ENCODE measurements at regions not wholly inside any gene's neighbourhood (a gene's known extent, or its start where the extent isn't known, plus 50 kb on each side); places are given as distances from the start of the nearest gene placed in this dataset.
"Not testable (repeated sequence)": the region's sequence is repeated elsewhere in the genome, so short reads cannot be mapped to it uniquely, and the experiment has no call there.

DNA sequence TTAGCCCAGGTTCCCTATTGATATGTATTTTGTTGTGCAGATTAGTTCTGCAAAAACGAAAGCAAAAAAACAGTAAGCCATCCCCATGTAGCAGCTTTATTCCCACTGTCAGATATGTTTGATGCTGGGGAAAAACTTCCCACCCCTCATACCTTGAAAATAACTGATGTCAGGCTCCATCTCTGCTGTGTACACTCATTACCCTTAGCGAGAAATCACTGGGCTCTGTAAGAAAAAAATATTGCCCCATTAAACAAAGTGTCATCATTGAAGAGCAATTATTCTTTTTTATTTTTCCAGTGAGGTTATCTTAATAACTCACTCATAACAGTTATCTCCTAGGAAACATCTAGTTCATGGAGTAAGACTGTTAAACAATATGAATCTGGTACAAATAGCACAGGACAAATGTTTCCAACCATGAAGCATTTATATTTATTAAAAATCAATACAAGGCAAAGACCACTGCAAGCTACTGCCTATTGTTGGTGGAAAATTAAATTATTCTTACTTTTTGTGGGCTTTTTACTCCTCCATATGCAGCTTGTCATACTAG, 268.8 kb downstream of the LMBRD1 start:
- TF ChIP-seq, protein P1, sequence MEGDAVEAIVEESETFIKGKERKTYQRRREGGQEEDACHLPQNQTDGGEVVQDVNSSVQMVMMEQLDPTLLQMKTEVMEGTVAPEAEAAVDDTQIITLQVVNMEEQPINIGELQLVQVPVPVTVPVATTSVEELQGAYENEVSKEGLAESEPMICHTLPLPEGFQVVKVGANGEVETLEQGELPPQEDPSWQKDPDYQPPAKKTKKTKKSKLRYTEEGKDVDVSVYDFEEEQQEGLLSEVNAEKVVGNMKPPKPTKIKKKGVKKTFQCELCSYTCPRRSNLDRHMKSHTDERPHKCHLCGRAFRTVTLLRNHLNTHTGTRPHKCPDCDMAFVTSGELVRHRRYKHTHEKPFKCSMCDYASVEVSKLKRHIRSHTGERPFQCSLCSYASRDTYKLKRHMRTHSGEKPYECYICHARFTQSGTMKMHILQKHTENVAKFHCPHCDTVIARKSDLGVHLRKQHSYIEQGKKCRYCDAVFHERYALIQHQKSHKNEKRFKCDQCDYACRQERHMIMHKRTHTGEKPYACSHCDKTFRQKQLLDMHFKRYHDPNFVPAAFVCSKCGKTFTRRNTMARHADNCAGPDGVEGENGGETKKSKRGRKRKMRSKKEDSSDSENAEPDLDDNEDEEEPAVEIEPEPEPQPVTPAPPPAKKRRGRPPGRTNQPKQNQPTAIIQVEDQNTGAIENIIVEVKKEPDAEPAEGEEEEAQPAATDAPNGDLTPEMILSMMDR (IDR thresholded peaks at IDR 0.05; ENCODE audit: low read depth, low read length): no peak
- DNase-seq (ENCODE audit: low read depth, low spot score): no peak
- no peak overlapping the region for H3K4me3 ChIP-seq (ENCODE audit: low read depth, low read length)
- in situ Hi-C loops (cut with HindIII; ENCODE audit: low sequenced_read_pairs): no loop called here

DNA sequence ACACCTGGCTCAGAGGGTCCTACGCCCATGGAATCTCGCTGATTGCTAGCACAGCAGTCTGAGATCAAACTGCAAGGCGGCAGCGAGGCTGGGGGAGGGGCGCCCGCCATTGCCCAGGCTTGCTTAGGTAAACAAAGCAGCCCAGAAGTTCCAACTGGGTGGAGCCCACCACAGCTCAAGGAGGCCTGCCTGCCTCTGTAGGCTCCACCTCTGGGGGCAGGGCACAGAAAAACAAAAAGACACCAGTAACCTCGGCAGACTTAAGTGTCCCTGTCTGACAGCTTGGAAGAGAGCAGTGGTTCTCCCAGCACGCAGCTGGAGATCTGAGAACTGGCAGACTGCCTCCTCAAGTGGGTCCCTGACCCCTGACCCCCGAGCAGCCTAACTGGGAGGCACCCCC, 281.3 kb downstream of the LMBRD1 start:
- DNase-seq (ENCODE audit: low read depth, low spot score); in situ Hi-C loops (cut with HindIII; ENCODE audit: low sequenced_read_pairs); H3K4me3 ChIP-seq (ENCODE audit: low read depth, low read length): not testable (repeated sequence)

DNA sequence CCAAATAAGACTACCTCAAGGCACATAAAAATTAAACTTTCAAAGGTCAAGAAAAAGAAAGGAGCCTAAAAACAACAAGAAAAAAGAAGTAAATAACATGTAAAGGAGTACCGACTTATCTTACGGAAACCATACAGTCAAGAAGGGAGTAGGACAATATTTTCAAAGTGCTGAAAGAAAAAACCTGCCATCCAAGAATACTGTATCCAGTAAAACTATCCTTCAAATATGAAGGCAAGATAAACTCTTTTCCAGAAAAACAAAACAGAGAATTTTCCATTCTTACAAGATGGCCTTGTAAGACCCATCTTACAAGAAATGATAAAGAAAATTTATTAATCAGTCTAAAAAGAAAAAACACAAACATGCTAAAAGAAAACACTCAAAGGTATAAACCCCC, 302.2 kb downstream of the LMBRD1 start:
- TF ChIP-seq, protein P1 (IDR thresholded peaks at IDR 0.05; ENCODE audit: low read depth, low read length): no peak
- DNase-seq (ENCODE audit: low read depth, low spot score): no peak
- no peak overlapping the region for H3K4me3 ChIP-seq (ENCODE audit: low read depth, low read length)
- in situ Hi-C loops (cut with HindIII; ENCODE audit: low sequenced_read_pairs): no loop called here

DNA sequence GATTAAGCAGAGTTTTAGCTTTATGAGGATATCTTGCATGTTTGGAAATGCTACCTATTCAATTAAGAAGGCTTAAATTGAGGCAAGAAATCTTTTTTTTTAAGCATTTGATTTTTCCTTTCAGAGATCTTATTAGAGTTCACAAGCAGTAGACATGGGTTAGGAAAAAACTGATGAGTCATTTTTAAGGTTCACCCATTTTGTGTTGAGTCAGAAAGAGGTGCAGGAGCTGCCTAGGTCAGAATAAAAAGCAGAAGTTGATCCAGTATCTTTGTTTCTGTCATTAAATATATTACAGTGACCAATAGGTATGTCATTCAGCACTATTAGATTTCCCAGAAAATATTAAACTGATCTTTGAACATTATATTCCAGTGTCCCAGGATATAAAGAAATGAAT, 306.8 kb downstream of the LMBRD1 start:
- DNase-seq (ENCODE audit: low read depth, low spot score): no peak
- H3K4me3 ChIP-seq (ENCODE audit: low read depth, low read length): no peak overlapping the region
- in situ Hi-C loops (cut with HindIII; ENCODE audit: low sequenced_read_pairs): no loop called here
- TF ChIP-seq, protein P1 (IDR thresholded peaks at IDR 0.05; ENCODE audit: low read depth, low read length): no peak

DNA sequence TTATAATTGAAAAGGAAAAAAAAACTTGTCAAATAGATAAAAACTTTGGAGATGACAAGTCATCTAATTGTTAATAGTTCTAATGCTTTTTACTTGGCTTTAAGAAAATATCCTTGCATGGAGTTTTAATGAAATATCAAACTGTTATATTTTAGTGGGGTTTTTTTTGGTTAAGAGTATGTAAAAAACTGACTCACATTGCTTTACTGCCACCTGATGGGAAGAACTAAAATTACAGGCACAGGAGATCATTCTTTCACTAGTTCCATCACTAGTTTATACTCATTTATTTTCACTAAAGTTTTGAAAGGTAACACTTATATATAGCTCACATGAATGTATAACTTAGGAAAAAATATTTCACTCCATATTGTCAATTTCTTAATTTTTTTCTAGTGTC, 309.1 kb downstream of the LMBRD1 start:
- in situ Hi-C loops (cut with HindIII; ENCODE audit: low sequenced_read_pairs): no loop called here
- TF ChIP-seq, protein P1 (IDR thresholded peaks at IDR 0.05; ENCODE audit: low read depth, low read length): peak; percentile 21
- no peak for DNase-seq (ENCODE audit: low read depth, low spot score)
- H3K4me3 ChIP-seq (ENCODE audit: low read depth, low read length): no peak overlapping the region

DNA sequence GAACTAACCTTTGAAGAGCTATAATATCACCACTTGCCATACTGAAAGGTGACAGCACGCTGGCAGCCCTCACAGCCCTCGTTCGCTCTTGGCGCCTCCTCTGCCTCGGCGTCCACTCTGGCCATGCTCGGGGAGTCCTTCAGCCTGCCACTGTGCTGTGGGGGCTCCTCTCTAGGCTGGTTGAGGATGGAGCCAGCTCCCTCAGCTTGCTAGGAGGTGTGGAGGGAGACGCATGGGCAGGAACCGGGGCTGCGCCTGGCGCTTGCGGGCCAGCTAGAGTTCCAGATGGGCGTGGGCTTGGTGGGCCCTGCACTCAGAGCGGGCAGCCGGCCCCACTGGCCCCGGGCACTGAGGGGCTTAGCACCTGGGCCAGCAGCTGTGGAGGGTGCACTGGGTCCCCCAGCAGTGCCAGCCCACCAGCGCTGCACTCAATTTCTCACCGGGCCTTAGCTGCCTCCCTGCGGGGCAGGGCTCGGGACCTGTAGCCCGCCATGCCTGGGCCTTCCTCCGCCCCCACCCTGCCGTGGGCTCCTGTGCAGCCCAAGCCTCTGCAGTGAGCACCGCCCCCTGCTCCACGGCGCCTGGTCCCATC, 329.7 kb downstream of the LMBRD1 start:
- TF ChIP-seq, protein P1 (IDR thresholded peaks at IDR 0.05; ENCODE audit: low read depth, low read length): no peak
- no peak overlapping the region for H3K4me3 ChIP-seq (ENCODE audit: low read depth, low read length)
- no peak for DNase-seq (ENCODE audit: low read depth, low spot score)
- in situ Hi-C loops (cut with HindIII; ENCODE audit: low sequenced_read_pairs): no loop called here

DNA sequence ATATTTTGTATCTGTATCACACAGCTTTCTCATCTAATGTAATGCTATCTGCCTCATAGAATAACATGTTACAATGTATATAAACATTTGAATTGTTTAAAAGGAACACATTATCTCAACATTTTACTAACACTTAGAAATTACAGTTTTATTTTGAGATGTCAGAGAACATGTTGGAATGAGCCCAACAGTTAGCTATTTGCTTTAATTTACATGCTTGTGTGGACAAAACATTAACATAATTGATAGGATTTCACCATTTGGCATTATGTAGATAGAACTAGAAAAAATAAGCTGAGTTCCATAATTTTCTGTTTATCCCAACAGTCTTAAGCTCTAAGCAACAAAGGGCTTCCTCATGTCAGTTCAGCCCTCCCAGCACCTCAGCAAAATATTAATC, 330.9 kb downstream of the LMBRD1 start:
- no peak overlapping the region for H3K4me3 ChIP-seq (ENCODE audit: low read depth, low read length)
- in situ Hi-C loops (cut with HindIII; ENCODE audit: low sequenced_read_pairs): no loop called here

More for the DNA sequence above, 330.9 kb downstream of the LMBRD1 start:
- DNase-seq (ENCODE audit: low read depth, low spot score): no peak
- TF ChIP-seq, protein P1 (IDR thresholded peaks at IDR 0.05; ENCODE audit: low read depth, low read length): no peak
